Astrocyte (in vitro differentiated cells and primary cell): ENCODE measurements at regions not wholly inside any gene's neighbourhood (a gene's known extent, or its start where the extent isn't known, plus 50 kb on each side); places are given as distances from the start of the nearest gene placed in this dataset.
A peak's percentile ranks its signal among the peaks of the same experiment; 100 is the strongest.

Source experiments
- DNase-seq: peaks from one replicate; pipeline ENCODE4 v3.0.0-alpha.2; 2010; ENCODE audit warnings: low read depth
- FAIRE-seq: peaks from 2 replicates; lab custom pipeline; 2011; peaks lifted over from hg19 to GRCh38; lab: Jason Lieb, UNC
- H2AFZ ChIP-seq: 2 replicates; pipeline ENCODE4 v1.6.0; 2012; ENCODE audit warnings: low read depth, low read length, inconsistent platforms
- H3K27ac ChIP-seq: 2 replicates; pipeline ENCODE4 v1.5.1; 2011; ENCODE audit warnings: low read depth, low read length, inconsistent platforms
- H3K27me3 ChIP-seq: 2 replicates; pipeline ENCODE4 v1.6.0; 2011; ENCODE audit warnings: low read length, inconsistent platforms; ENCODE audit not compliant: insufficient read depth
- H3K36me3 ChIP-seq: 2 replicates; pipeline ENCODE4 v1.5.1; 2011; ENCODE audit warnings: low read length, inconsistent platforms; ENCODE audit not compliant: insufficient read depth
- H3K4me1 ChIP-seq: 2 replicates; pipeline ENCODE4 v1.5.1; 2011; ENCODE audit warnings: low read length, inconsistent platforms; ENCODE audit not compliant: insufficient read depth
- H3K4me2 ChIP-seq: 2 replicates; pipeline ENCODE4 v1.6.0; 2012; ENCODE audit warnings: low read length, inconsistent platforms
- H3K4me3 ChIP-seq: 2 replicates; pipeline ENCODE4 v1.5.1; 2011; ENCODE audit warnings: low read depth, mild to moderate bottlenecking, low read length, inconsistent platforms; ENCODE audit not compliant: insufficient read depth
- H3K79me2 ChIP-seq: 2 replicates; pipeline ENCODE4 v1.6.0; 2012; ENCODE audit warnings: mild to moderate bottlenecking, low read length, inconsistent platforms; ENCODE audit not compliant: insufficient read depth
- H3K9ac ChIP-seq: 2 replicates; pipeline ENCODE4 v1.6.0; 2012; ENCODE audit warnings: mild to moderate bottlenecking, low read length, inconsistent platforms
- H3K9me3 ChIP-seq: 2 replicates; pipeline ENCODE4 v1.5.1; 2012; ENCODE audit warnings: low read depth, mild to moderate bottlenecking, low read length, inconsistent platforms; ENCODE audit not compliant: insufficient read depth
- H4K20me1 ChIP-seq: 2 replicates; pipeline ENCODE4 v1.6.0; 2012; ENCODE audit warnings: low read length, inconsistent platforms; ENCODE audit not compliant: insufficient read depth
- H3K27ac Mint-ChIP-seq: one replicate; pipeline ENCODE4 v1.8.0; 2021; ENCODE audit warnings: mild to moderate bottlenecking, mixed read lengths; ENCODE audit not compliant: unreplicated experiment
- H3K27me3 Mint-ChIP-seq: one replicate; pipeline ENCODE4 v1.8.0; 2021; ENCODE audit warnings: low read depth, mixed read lengths; ENCODE audit not compliant: unreplicated experiment
- H3K36me3 Mint-ChIP-seq: one replicate; pipeline ENCODE4 v1.8.0; 2021; ENCODE audit warnings: low read depth, mixed read lengths; ENCODE audit not compliant: unreplicated experiment
- H3K4me1 Mint-ChIP-seq: one replicate; pipeline ENCODE4 v1.8.0; 2021; ENCODE audit warnings: low read depth, mixed read lengths; ENCODE audit not compliant: unreplicated experiment
- H3K4me3 Mint-ChIP-seq: one replicate; pipeline ENCODE4 v1.8.0; 2021; ENCODE audit warnings: mild to moderate bottlenecking, moderate library complexity, mixed read lengths; ENCODE audit not compliant: unreplicated experiment
- H3K9me3 Mint-ChIP-seq: one replicate; pipeline ENCODE4 v1.8.0; 2021; ENCODE audit warnings: mild to moderate bottlenecking, mixed read lengths; ENCODE audit not compliant: unreplicated experiment
- CTCF ChIP-seq: IDR thresholded peaks from 2 replicates; pipeline ENCODE4 v1.5.1; 2011; ENCODE audit warnings: low read depth, mild to moderate bottlenecking, inconsistent platforms, low read length, moderate library complexity; ENCODE audit not compliant: insufficient read depth
- EZH2 ChIP-seq: IDR thresholded peaks from 2 replicates; pipeline ENCODE4 v1.6.1; 2012; ENCODE audit warnings: mild to moderate bottlenecking, low read length, inconsistent platforms; ENCODE audit not compliant: insufficient read depth

DNA sequence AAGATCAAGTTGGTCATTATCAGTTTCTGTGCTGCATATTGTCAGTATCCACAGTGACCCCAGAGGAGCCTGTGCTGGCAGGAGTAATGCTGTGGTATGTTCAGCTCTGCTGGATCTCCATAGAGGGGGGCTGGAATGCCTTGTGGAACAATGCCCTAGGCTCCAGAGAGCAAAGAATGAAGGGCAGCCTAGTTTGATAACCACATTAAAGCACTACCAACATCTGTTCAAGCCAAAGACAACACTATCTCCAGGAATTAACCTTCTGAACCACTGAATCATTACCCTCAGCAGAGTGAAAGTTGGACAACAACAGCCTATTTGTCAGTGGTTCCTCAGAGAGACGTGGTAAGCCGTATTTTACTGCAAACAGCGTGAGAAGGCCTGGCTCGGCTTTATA, 192.3 kb upstream of the CXorf66 start:
- H3K36me3 Mint-ChIP-seq, result no peaks in the 10 kb centered on the region
- H3K4me3 Mint-ChIP-seq, result no peak overlapping the region
- peaks cover 13% of the 10 kb centered on the region for H3K27me3 Mint-ChIP-seq
- Histone ChIP-seq H3K27ac (no peak overlapping the region), H3K9me3 (no peaks in the 10 kb centered on the region), H3K4me3 (no peak overlapping the region), H3K4me1 (peaks cover 5% of the 10 kb centered on the region), H3K4me2 (peak overlapping the region; percentile 14), H3K36me3 (no peaks in the 10 kb centered on the region), H3K27me3 (no peaks in the 10 kb centered on the region), H2AFZ (no peak overlapping the region), H3K9ac (no peak overlapping the region), H3K79me2 (no peaks in the 10 kb centered on the region), H4K20me1 (no peaks in the 10 kb centered on the region)
- peak; percentile 93 for DNase-seq
- H3K9me3 Mint-ChIP-seq, result peaks cover 2% of the 10 kb centered on the region
- TF ChIP-seq CTCF (no peak), EZH2 (no peak)
- FAIRE-seq, result no peak
- H3K27ac Mint-ChIP-seq, result peak overlapping the region; percentile 58
- H3K4me1 Mint-ChIP-seq, result peaks cover 6% of the 10 kb centered on the region

GRCh38 chrX:140157143-140157542, 191.8 kb upstream of the CXorf66 start:
- peaks cover 6% of the 10 kb centered on the region for H3K9me3 Mint-ChIP-seq
- no peak for TF ChIP-seq CTCF
- TF ChIP-seq EZH2, result no peak
- no peak overlapping the region for H3K27ac ChIP-seq

GRCh38 chrX:140151316-140151715, 186.0 kb upstream of the CXorf66 start:
- Mint-ChIP-seq H3K27ac (no peak overlapping the region), H3K27me3 (peaks cover 10% of the 10 kb centered on the region), H3K4me3 (no peak overlapping the region), H3K9me3 (peaks cover 6% of the 10 kb centered on the region), H3K36me3 (no peaks in the 10 kb centered on the region), H3K4me1 (no peaks in the 10 kb centered on the region)
- H3K36me3 ChIP-seq, result no peaks in the 10 kb centered on the region
- no peaks in the 10 kb centered on the region for H4K20me1 ChIP-seq
- no peak overlapping the region for H3K9ac ChIP-seq
- H3K4me3 ChIP-seq, result no peak overlapping the region
- no peaks in the 10 kb centered on the region for H3K27me3 ChIP-seq
- DNase-seq (no peak), FAIRE-seq (peak; percentile 89)
- no peak overlapping the region for H3K27ac ChIP-seq
- no peak overlapping the region for H2AFZ ChIP-seq
- no peaks in the 10 kb centered on the region for H3K79me2 ChIP-seq
- H3K9me3 ChIP-seq, result no peaks in the 10 kb centered on the region
- no peak overlapping the region for H3K4me2 ChIP-seq
- no peak for TF ChIP-seq CTCF
- no peak for TF ChIP-seq EZH2
- H3K4me1 ChIP-seq, result no peaks in the 10 kb centered on the region

More at GRCh38 chrX:140157143-140157542, 191.8 kb upstream of the CXorf66 start:
- no peaks in the 10 kb centered on the region for H3K36me3 ChIP-seq
- DNase-seq (no peak), FAIRE-seq (peak; percentile 93)
- Mint-ChIP-seq H3K27ac (no peak overlapping the region), H3K27me3 (peaks cover 13% of the 10 kb centered on the region), H3K4me1 (peaks cover 6% of the 10 kb centered on the region), H3K36me3 (no peaks in the 10 kb centered on the region), H3K4me3 (no peak overlapping the region)
- H4K20me1 ChIP-seq, result no peaks in the 10 kb centered on the region
- H3K4me1 ChIP-seq, result peaks cover 5% of the 10 kb centered on the region
- no peak overlapping the region for H2AFZ ChIP-seq
- H3K79me2 ChIP-seq, result no peaks in the 10 kb centered on the region
- no peaks in the 10 kb centered on the region for H3K9me3 ChIP-seq
- H3K4me2 ChIP-seq, result peak overlapping the region; percentile 14
- no peak overlapping the region for H3K4me3 ChIP-seq
- H3K27me3 ChIP-seq, result no peaks in the 10 kb centered on the region
- no peak overlapping the region for H3K9ac ChIP-seq
